ENCODE measurements at regions not wholly inside any gene's neighbourhood (a gene's known extent, or its start where the extent isn't known, plus 50 kb on each side); places are given as distances from the start of the nearest gene placed in this dataset.

- TF ChIP-seq CTCF (IDR thresholded peaks at IDR 0.05; ENCODE audit: extremely low read depth in 1 of 2, insufficient read depth in 1 of 2, low read depth in 1 of 2, low read length in 2 of 2): no peak
- no peak for TF ChIP-seq POLR2AphosphoS5 (IDR thresholded peaks at IDR 0.05; ENCODE audit: insufficient read depth, low read depth, low read length)
- TF ChIP-seq POLR2A (IDR thresholded peaks at IDR 0.05; ENCODE audit: low read depth, low read length): no peak
- TF ChIP-seq JUN (IDR thresholded peaks at IDR 0.05; ENCODE audit: borderline replicate concordance, insufficient read depth, insufficient read length, low read depth): no peak
- no peak for TF ChIP-seq GATA2 (IDR thresholded peaks at IDR 0.05; ENCODE audit: insufficient read depth, insufficient read length, low read depth, low read length)
- TF ChIP-seq EZH2 (IDR thresholded peaks at IDR 0.05; ENCODE audit: borderline replicate concordance, low read depth, low read length, severe bottlenecking): no peak
These were observed 77.8 kb downstream of the LHX9 start for GRCh38 chr1:197994907-197995407.
